ENCODE measurements at regions not wholly inside any gene's neighbourhood (a gene's known extent, or its start where the extent isn't known, plus 50 kb on each side); places are given as distances from the start of the nearest gene placed in this dataset.
"Not testable (repeated sequence)": the region's sequence is repeated elsewhere in the genome, so short reads cannot be mapped to it uniquely, and the experiment has no call there.

GRCh38 chr7:68828575-68828974 lies 769.7 kb upstream of the AUTS2 start:
- H3K4me3 ChIP-seq (ENCODE audit: low read depth, low read length) = no peak overlapping the region
- no peak for TF ChIP-seq CTCF (IDR thresholded peaks at IDR 0.05; ENCODE audit: low read depth, low read length)

GRCh38 chr7:68833422-68833821 lies 764.9 kb upstream of the AUTS2 start:
- H3K4me3 ChIP-seq (ENCODE audit: low read depth, low read length) = no peak overlapping the region
- no peak for TF ChIP-seq CTCF (IDR thresholded peaks at IDR 0.05; ENCODE audit: low read depth, low read length)

GRCh38 chr7:68839014-68839413 lies 759.3 kb upstream of the AUTS2 start:
- no peak for TF ChIP-seq CTCF (IDR thresholded peaks at IDR 0.05; ENCODE audit: low read depth, low read length)
- H3K4me3 ChIP-seq (ENCODE audit: low read depth, low read length) = no peak overlapping the region

DNA sequence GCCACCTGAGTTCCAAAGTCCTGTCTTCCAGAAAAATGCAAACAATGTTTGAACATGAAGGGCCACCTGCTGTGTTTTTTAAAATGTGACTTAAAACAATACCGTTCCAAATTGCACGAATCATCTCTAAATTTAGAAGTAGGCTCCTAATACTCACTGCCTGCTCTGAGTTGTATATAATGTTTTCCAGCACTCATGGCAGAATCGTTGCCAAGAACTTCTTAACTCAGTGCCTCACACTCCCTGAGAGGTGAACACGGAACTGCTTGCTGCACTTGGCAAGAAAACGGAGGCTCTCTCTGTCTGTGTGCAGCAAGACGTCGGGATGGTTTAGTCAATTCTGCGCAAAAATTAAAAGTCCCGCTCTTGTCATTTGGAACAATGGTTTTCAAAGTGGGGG lies 757.3 kb upstream of the AUTS2 start:
- H3K4me3 ChIP-seq (ENCODE audit: low read depth, low read length) = no peak overlapping the region
- no peak for TF ChIP-seq CTCF (IDR thresholded peaks at IDR 0.05; ENCODE audit: low read depth, low read length)

- not testable (repeated sequence) for H3K4me3 ChIP-seq (ENCODE audit: low read depth, low read length)
Measured at GRCh38 chr7:68843985-68844384, 754.3 kb upstream of the AUTS2 start.

GRCh38 chr7:68846811-68847325 lies 751.4 kb upstream of the AUTS2 start:
- TF ChIP-seq CTCF (IDR thresholded peaks at IDR 0.05; ENCODE audit: low read depth, low read length) = no peak
- no peak overlapping the region for H3K4me3 ChIP-seq (ENCODE audit: low read depth, low read length)

DNA sequence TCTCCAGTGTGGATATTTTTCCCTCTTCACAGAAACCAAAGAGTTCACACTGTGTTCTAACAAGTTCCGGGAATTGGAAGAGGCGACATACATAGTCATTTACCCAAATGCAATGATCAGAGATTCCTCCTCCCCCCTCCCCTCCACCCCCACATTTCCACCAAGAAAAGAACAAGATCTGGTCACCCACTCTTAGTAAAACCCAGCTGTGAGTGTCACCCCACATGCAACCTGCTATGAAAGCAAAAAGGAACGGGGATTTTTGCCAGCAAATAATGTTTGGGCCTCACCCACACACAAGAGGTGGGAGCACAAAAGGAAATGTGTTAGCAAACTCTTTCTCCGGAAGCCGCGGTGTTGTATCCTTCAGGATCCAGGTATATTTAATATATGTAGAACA lies 745.0 kb upstream of the AUTS2 start:
- no peak overlapping the region for H3K4me3 ChIP-seq (ENCODE audit: low read depth, low read length)
- no peak for TF ChIP-seq CTCF (IDR thresholded peaks at IDR 0.05; ENCODE audit: low read depth, low read length)

DNA sequence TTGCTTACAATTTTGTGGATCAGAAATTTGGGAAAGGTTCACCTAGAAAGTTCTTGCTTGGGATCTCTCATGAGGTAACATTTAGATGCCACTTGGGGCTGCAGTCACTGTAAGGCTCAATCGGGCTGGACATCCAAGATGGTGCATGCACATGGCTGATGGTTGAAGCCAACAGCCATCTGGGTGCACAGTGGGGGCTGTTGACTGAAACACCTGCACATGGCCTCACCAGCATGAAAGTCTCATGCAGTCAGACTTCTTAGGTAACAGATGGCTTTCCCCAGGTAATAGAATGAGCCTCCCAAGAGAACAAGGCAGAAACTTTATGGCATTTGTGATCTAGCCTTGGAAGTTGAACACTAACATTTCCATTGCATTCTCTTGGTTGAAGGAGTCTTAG lies 740.7 kb upstream of the AUTS2 start:
- no peak overlapping the region for H3K4me3 ChIP-seq (ENCODE audit: low read depth, low read length)
- no peak for TF ChIP-seq CTCF (IDR thresholded peaks at IDR 0.05; ENCODE audit: low read depth, low read length)
